GM23338 (cell line): ENCODE measurements at regions not wholly inside any gene's neighbourhood (a gene's known extent, or its start where the extent isn't known, plus 50 kb on each side); places are given as distances from the start of the nearest gene placed in this dataset.

Experiments used
- CREB1 ChIP-seq: fragments of 250-450 bp; sonication (Bioruptor Pico); IDR thresholded peaks from 2 replicates; pipeline ENCODE4 v1.5.0; 2020; ENCODE audit warnings: low read depth, mild to moderate bottlenecking, moderate library complexity
- EZH2 ChIP-seq: fragments of 200-600 bp; sonication (generic); IDR thresholded peaks from one replicate; pipeline ENCODE4 v1.8.0; 2017; ENCODE audit warnings: antibody characterized with exemption, mild to moderate bottlenecking, low read depth; ENCODE audit not compliant: unreplicated experiment
- EZH2phosphoT487 ChIP-seq: fragments of 200-600 bp; sonication (generic); IDR thresholded peaks from one replicate; pipeline ENCODE4 v1.8.1; 2018; ENCODE audit warnings: antibody characterized with exemption; ENCODE audit not compliant: unreplicated experiment
- JUNB ChIP-seq: IDR thresholded peaks from one replicate; pipeline ENCODE4 v1.6.1; 2016; ENCODE audit warnings: antibody characterized with exemption; ENCODE audit not compliant: unreplicated experiment
- POLR2AphosphoS5 ChIP-seq: IDR thresholded peaks from 2 replicates; pipeline ENCODE4 v1.6.1; 2016; ENCODE audit warnings: antibody characterized with exemption, low read depth
- STAT1 ChIP-seq: IDR thresholded peaks from one replicate; pipeline ENCODE4 v1.6.1; 2016; ENCODE audit warnings: antibody characterized with exemption; ENCODE audit not compliant: unreplicated experiment
- ZNF331 ChIP-seq: fragments of 250-450 bp; sonication (Bioruptor Pico); IDR thresholded peaks from 2 replicates; pipeline ENCODE4 v1.5.0; 2020; ENCODE audit warnings: low read depth, mild to moderate bottlenecking, moderate library complexity
- TF ChIP-seq, protein P1 (sequence below), 2 experiments: fragments of 200-600 bp in 1 of 2; sonication (generic) in 1 of 2; conservative IDR thresholded peaks; 2 replicates each; pipeline versions ENCODE4 v1.5.1 to v1.6.1; 2016 to 2017; ENCODE audit warnings: antibody characterized with exemption in 2 of 2, low read depth in 2 of 2, mild to moderate bottlenecking in 2 of 2, moderate library complexity in 1 of 2
- TF ChIP-seq, protein P2 (sequence below): IDR thresholded peaks from one replicate; pipeline ENCODE4 v1.6.1; 2018; ENCODE audit warnings: antibody characterized with exemption; ENCODE audit not compliant: unreplicated experiment

DNA sequence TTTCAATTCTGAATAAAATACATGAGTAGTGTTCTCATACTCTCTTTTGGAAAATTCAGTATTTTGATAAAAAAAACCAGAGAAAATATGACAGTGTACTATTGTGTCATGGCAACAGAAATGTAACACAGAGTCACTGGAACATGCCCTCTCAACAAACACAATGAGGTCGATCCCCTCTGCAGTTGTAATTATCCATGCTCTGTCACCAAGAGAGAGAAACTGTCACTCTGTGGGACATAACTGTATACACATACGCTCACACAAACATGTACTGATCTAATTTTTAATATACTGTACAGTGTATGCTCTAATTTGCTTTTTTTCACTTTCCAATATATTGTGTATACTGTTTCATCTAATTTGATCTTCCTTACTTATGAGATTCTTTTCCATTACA, 1136.8 kb upstream of the TENM3 start:
- TF ChIP-seq, protein P1, sequence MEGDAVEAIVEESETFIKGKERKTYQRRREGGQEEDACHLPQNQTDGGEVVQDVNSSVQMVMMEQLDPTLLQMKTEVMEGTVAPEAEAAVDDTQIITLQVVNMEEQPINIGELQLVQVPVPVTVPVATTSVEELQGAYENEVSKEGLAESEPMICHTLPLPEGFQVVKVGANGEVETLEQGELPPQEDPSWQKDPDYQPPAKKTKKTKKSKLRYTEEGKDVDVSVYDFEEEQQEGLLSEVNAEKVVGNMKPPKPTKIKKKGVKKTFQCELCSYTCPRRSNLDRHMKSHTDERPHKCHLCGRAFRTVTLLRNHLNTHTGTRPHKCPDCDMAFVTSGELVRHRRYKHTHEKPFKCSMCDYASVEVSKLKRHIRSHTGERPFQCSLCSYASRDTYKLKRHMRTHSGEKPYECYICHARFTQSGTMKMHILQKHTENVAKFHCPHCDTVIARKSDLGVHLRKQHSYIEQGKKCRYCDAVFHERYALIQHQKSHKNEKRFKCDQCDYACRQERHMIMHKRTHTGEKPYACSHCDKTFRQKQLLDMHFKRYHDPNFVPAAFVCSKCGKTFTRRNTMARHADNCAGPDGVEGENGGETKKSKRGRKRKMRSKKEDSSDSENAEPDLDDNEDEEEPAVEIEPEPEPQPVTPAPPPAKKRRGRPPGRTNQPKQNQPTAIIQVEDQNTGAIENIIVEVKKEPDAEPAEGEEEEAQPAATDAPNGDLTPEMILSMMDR (conservative IDR thresholded peaks at IDR 0.05; ENCODE audit: low read depth in 2 of 2), result no peak
- TF ChIP-seq POLR2AphosphoS5 (no peak), STAT1 (no peak), EZH2 (no peak), EZH2phosphoT487 (no peak), JUNB (no peak), ZNF331 (CRISPR knock-in tag) (no peak), CREB1 (CRISPR knock-in tag) (no peak)
- TF ChIP-seq, protein P2, sequence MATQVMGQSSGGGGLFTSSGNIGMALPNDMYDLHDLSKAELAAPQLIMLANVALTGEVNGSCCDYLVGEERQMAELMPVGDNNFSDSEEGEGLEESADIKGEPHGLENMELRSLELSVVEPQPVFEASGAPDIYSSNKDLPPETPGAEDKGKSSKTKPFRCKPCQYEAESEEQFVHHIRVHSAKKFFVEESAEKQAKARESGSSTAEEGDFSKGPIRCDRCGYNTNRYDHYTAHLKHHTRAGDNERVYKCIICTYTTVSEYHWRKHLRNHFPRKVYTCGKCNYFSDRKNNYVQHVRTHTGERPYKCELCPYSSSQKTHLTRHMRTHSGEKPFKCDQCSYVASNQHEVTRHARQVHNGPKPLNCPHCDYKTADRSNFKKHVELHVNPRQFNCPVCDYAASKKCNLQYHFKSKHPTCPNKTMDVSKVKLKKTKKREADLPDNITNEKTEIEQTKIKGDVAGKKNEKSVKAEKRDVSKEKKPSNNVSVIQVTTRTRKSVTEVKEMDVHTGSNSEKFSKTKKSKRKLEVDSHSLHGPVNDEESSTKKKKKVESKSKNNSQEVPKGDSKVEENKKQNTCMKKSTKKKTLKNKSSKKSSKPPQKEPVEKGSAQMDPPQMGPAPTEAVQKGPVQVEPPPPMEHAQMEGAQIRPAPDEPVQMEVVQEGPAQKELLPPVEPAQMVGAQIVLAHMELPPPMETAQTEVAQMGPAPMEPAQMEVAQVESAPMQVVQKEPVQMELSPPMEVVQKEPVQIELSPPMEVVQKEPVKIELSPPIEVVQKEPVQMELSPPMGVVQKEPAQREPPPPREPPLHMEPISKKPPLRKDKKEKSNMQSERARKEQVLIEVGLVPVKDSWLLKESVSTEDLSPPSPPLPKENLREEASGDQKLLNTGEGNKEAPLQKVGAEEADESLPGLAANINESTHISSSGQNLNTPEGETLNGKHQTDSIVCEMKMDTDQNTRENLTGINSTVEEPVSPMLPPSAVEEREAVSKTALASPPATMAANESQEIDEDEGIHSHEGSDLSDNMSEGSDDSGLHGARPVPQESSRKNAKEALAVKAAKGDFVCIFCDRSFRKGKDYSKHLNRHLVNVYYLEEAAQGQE, result no peak
